ENCODE measurements at regions not wholly inside any gene's neighbourhood (a gene's known extent, or its start where the extent isn't known, plus 50 kb on each side); places are given as distances from the start of the nearest gene placed in this dataset.

DNA sequence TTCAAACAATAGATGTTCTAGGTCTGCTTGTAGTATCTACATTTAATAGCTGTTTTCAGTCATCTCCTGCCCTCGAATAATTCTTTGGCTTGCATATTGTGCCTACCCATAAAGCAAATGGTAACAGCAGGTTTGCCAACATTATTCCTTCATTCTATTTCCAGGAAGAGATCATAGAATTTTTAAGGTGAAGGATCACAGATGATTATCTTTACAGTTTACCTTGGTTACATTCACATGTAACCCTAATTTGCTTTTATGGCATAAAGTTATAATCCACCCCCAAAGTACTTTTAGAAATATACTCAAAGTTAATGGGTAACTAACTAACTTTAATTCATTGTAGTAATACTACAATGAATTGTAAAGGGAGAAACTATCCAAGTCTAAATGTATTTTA lies 315.5 kb downstream of the NSUN3 start:
- Histone ChIP-seq H3K9me3 (ENCODE audit: low read depth) (no peaks in the 10 kb centered on the region), H3K36me3 (no peaks in the 10 kb centered on the region), H3K27ac (no peak overlapping the region), H3K27me3 (no peaks in the 10 kb centered on the region), H3K4me1 (ENCODE audit: low read depth) (peaks cover 10% of the 10 kb centered on the region), H3K4me3 (no peak overlapping the region)
- TF ChIP-seq, protein P1, sequence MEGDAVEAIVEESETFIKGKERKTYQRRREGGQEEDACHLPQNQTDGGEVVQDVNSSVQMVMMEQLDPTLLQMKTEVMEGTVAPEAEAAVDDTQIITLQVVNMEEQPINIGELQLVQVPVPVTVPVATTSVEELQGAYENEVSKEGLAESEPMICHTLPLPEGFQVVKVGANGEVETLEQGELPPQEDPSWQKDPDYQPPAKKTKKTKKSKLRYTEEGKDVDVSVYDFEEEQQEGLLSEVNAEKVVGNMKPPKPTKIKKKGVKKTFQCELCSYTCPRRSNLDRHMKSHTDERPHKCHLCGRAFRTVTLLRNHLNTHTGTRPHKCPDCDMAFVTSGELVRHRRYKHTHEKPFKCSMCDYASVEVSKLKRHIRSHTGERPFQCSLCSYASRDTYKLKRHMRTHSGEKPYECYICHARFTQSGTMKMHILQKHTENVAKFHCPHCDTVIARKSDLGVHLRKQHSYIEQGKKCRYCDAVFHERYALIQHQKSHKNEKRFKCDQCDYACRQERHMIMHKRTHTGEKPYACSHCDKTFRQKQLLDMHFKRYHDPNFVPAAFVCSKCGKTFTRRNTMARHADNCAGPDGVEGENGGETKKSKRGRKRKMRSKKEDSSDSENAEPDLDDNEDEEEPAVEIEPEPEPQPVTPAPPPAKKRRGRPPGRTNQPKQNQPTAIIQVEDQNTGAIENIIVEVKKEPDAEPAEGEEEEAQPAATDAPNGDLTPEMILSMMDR (IDR thresholded peaks at IDR 0.05; ENCODE audit: low read depth, low read length): no peak
- no peak for DNase-seq (ENCODE audit: low read depth in 1 of 2, low spot score in 1 of 2)

DNA sequence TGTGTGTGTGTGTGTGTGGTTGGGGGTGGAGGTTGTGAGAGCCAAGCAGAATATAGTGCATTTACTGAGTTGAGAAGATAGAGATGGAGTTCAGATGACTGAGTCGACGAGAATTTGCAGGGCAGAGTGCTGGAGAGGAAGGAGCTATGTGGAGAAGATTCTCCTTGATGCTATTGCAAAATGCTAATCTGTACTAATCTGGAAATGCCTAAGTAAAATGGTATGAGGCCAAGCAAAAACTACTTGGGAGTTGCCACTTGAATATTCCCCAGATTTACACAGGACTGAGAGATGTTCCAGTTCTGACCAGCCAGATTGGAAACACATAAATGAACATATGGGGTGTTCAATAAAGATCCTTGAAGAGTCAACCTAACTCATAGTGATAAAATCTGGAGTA lies 316.4 kb downstream of the NSUN3 start:
- H3K4me3 ChIP-seq: no peak overlapping the region
- H3K36me3 ChIP-seq: no peaks in the 10 kb centered on the region
- peaks cover under 1% of the 10 kb centered on the region for H3K4me1 ChIP-seq (ENCODE audit: low read depth)
- H3K9me3 ChIP-seq (ENCODE audit: low read depth): no peaks in the 10 kb centered on the region
- no peaks in the 10 kb centered on the region for H3K27me3 ChIP-seq
- no peak overlapping the region for H3K27ac ChIP-seq
- TF ChIP-seq, protein P1 (IDR thresholded peaks at IDR 0.05; ENCODE audit: low read depth, low read length): no peak
- DNase-seq (ENCODE audit: low read depth in 1 of 2, low spot score in 1 of 2): no peak

DNA sequence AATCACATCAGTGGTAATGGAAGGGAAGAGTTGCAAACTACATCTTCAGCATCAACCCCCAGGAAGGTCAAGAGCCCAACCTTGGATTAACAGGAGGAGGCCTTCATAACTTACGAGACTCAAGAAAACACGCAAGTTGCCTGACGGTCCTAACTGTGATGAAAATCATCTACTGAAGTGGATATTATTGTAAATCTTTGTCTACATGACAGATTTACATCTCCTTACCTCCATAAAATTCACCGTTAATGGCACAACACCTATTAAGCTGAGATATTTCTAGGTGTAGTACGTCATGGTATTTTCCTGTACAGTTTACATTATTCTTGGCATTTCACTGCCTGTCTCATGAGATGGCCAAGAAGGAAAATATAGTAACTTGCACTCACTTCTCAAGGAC lies 332.0 kb downstream of the NSUN3 start:
- TF ChIP-seq, protein P1 (IDR thresholded peaks at IDR 0.05; ENCODE audit: low read depth, low read length): no peak

DNA sequence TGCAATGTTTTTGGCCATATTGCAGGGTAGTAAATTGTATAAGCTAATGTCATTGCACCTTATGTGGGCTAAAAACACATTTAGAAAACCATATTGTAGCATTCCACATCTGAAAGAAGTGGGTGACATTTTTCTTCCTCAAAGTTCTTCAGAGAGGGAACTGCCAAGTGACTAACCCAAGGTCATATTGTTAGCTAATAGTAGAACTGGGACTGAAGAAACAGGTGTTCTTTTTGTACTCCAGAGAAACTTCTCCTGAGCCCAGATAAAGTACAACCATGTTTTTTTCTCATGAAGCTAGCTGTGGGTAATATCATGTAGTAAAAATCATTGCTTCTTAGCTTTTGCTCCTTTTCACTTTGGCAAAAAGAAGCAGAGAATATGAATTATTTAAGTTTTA lies 333.0 kb downstream of the NSUN3 start:
- no peak overlapping the region for H3K4me3 ChIP-seq

More for the DNA sequence above, 332.0 kb downstream of the NSUN3 start:
- no peaks in the 10 kb centered on the region for H3K4me1 ChIP-seq (ENCODE audit: low read depth)
- no peaks in the 10 kb centered on the region for H3K36me3 ChIP-seq
- H3K9me3 ChIP-seq (ENCODE audit: low read depth): no peaks in the 10 kb centered on the region
- H3K4me3 ChIP-seq: no peak overlapping the region
- DNase-seq (ENCODE audit: low read depth in 1 of 2, low spot score in 1 of 2): no peak
- H3K27me3 ChIP-seq: no peaks in the 10 kb centered on the region
- H3K27ac ChIP-seq: no peak overlapping the region

DNA sequence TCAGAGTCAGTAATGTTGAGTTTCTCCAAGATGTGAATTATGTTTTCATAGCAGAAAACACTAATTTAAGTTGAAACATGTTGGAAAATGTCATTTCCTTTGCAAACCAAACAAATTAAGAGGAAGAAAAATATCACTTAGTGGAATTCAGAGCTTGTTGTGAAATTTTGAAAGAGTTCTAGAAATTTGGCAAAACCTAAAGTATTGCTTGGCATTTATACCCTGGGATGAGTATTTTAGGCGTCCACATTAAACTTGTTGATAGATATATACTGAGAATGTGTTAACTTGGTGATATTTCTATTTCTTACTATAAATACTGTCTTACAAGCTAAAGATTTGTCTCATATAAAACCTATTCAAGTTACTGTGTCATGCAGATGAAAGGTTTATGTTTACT lies 335.2 kb downstream of the NSUN3 start:
- Histone ChIP-seq H3K27me3 (no peaks in the 10 kb centered on the region), H3K4me1 (ENCODE audit: low read depth) (no peaks in the 10 kb centered on the region), H3K4me3 (no peak overlapping the region), H3K27ac (no peak overlapping the region), H3K9me3 (ENCODE audit: low read depth) (no peaks in the 10 kb centered on the region), H3K36me3 (no peaks in the 10 kb centered on the region)
- TF ChIP-seq, protein P1 (IDR thresholded peaks at IDR 0.05; ENCODE audit: low read depth, low read length): no peak
- no peak for DNase-seq (ENCODE audit: low read depth in 1 of 2, low spot score in 1 of 2)

More for the DNA sequence above, 333.0 kb downstream of the NSUN3 start:
- TF ChIP-seq, protein P1 (IDR thresholded peaks at IDR 0.05; ENCODE audit: low read depth, low read length): no peak
- Histone ChIP-seq H3K27me3 (no peaks in the 10 kb centered on the region), H3K9me3 (ENCODE audit: low read depth) (no peaks in the 10 kb centered on the region), H3K36me3 (no peaks in the 10 kb centered on the region), H3K27ac (no peak overlapping the region), H3K4me1 (ENCODE audit: low read depth) (no peaks in the 10 kb centered on the region)
- DNase-seq (ENCODE audit: low read depth in 1 of 2, low spot score in 1 of 2): no peak

DNA sequence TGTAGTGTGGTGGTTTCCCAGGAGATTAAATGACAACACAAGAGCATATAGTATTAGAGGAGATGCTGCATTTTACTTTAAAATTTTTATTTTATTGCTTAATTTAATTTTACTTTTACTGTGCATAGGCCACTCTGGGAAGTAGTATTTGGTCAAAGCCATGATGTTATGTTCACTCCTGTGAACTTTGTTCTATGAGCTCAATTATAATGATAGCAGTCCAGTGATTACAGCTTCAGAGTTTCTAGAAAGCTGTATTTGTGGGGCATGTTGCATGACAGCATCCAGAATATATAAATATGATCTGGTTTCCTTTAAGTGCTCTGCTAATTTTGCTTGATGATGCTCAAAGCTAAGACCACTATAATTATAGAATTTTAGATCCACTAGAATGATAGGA lies 338.6 kb downstream of the NSUN3 start:
- no peaks in the 10 kb centered on the region for H3K27me3 ChIP-seq
- no peaks in the 10 kb centered on the region for H3K36me3 ChIP-seq
- H3K27ac ChIP-seq: no peak overlapping the region
- TF ChIP-seq, protein P1 (IDR thresholded peaks at IDR 0.05; ENCODE audit: low read depth, low read length): no peak
- no peak overlapping the region for H3K4me3 ChIP-seq
- H3K9me3 ChIP-seq (ENCODE audit: low read depth): no peaks in the 10 kb centered on the region
- no peak for DNase-seq (ENCODE audit: low read depth in 1 of 2, low spot score in 1 of 2)
- H3K4me1 ChIP-seq (ENCODE audit: low read depth): no peaks in the 10 kb centered on the region

All from cardiac muscle cell (in vitro differentiated cells and primary cell).